HG02885 (cell line): ENCODE measurements at regions not wholly inside any gene's neighbourhood (a gene's known extent, or its start where the extent isn't known, plus 50 kb on each side); places are given as distances from the start of the nearest gene placed in this dataset.
A peak's percentile ranks its signal among the peaks of the same experiment; 100 is the strongest.

Experiments
- ATAC-seq: cut with Tn5 transposase; IDR thresholded peaks from one replicate; pipeline ENCODE4 v1.9.1; 2021; ENCODE audit warnings: mild to moderate bottlenecking; ENCODE audit not compliant: unreplicated experiment, poor library complexity

DNA sequence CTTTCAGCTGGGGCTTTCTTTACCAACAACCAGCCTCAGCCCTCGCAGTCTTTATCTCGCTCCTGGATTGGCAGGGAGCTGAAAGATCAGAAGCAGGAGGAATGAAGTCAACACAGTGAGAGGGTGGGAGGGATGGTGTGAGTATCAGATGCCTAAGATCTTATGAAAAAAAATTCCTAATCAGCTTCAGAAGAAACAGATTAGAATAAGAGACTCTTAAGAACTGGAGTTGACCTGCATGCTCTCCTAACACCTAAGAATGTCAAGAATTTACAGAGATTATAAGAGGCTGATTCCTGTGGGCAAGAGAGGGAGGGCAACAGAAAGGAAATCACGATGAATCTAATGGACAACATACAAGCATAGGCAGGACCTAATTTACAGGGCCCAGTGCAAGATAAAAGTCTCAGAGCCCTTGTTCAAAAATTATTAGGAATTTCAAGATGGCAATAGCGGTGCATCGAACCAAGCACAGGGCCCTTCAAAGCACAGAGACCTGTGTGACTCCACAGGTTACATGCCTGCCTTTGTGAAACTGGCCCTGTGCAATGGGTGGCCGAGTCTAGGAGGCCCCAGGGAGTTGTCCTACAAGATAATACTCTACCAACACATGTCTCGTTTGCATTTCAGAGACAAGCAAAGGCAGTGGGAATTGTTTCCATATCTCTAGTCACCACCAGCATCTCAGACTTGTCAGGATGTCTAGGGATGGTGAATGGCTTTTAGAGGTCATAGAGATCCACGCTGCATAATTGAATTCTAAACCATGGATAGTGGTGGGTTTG, 65.3 kb upstream of the PPP2R5A start:
- no peak for ATAC-seq

DNA sequence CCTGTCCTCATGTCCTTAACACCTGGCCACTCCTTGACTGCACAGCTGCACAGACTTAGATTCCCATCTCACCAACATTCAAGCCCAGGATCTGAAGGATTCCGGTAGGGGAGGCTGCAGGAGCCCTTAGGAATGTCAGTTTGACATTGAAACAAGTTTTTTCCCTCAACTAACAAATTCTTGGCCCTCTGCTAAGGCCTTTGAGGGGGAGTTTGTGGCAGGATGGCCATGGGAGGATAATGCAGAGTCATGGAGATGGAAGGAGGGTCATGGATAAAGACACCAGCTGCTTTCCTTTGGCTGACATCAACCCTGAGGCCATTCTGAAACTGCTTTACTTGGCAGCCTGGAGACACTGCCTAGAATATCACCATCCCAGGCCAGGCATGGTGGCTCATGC, 63.4 kb upstream of the PPP2R5A start:
- no peak for ATAC-seq

DNA sequence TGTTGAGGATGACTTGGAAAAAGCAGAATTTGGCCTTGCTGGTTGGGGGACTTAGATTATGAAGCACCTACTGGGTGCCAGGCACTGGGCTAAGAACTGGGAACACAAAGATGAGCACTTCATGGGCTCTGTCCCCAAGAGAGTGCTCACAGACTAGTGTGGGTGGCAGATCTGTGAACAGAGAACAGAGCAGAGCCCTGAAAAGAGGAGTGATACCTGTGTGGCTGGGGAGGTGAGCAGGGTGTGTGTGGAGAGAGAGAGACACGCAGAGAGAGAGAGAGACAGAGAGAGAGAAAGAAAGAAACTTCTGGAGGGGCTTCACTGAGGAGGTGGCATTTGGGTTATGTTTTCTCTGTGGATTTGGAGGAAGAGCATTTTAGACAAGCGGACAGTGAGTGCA, 61.1 kb upstream of the PPP2R5A start:
- no peak for ATAC-seq

DNA sequence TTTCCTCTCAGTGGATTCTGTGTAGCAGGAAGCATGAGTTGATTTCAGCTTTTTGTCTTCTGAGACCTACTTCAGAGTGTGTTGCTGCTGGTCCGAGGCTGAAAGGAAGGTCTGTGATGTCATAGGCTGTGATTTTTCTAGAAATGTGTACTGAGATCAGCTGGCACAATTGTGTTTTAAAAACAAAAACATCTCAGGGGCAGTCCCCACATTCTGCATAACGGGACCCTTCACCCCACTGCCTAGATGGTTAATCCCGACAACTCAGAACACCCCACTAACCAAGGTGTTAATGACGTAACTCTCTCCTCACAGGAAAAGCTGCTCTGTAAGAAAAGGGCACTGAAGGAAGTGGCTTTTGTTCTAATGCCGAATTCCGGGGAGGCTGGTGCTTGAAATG, 59.8 kb upstream of the PPP2R5A start:
- peak; percentile 35 for ATAC-seq

DNA sequence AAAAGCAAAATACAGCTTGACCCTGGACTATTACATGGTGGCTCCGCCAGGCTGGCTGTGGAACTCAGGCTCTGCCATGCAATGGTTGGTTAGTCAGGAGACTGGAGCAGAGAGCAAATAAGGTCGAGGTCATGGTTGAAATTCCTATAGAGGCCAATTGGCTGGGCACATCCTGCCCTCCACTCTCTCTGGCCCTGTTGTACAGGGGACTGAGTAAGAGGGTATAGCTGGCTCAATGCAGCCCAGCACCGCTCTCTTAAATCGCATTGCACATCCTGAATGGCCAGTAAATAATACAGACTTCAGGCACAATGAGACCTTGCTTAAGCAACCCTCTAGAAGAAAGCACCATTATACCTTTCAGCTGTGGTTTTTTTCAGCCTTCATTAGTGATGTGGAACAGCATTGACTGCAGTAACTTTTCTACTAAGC, 59.3 kb upstream of the PPP2R5A start:
- ATAC-seq, result peak; percentile 65

DNA sequence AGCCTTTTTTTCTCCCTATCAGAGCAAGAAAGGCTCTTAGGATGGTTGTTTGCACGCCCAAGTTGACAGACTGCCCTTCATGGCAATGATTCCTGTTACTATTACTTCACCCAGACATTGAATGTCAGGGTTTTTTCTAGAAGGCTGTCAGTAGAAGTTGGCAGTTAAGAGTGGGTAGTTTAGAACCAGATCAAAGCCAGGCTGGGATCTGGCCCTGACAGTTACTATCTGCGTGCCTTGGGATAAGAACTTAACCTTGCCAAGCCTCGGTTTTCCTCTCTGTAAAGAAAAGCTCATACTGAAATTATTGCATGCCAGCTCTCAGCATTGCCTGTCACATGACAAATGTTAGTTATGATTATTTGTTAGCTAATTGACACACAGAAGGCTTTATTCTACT, 58.7 kb upstream of the PPP2R5A start:
- ATAC-seq, result no peak

DNA sequence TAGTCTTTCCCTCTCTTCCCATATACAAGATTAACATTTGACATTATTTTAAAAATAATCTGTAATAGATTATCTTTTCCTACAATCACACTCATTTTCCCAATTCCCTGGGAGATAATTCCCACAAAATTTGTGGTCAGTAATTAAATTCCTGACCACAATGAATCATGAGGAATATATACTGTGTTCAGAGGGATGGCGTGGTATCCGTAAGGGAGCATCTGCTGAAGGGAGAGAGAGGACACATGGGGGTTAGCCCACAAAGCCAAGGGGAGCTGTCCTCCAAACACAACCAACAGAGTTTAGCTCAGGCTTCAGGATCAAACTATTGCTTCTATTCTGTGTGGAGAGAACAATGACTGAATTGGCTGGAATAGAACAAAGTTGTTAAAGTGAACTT, 57.1 kb upstream of the PPP2R5A start:
- no peak for ATAC-seq

DNA sequence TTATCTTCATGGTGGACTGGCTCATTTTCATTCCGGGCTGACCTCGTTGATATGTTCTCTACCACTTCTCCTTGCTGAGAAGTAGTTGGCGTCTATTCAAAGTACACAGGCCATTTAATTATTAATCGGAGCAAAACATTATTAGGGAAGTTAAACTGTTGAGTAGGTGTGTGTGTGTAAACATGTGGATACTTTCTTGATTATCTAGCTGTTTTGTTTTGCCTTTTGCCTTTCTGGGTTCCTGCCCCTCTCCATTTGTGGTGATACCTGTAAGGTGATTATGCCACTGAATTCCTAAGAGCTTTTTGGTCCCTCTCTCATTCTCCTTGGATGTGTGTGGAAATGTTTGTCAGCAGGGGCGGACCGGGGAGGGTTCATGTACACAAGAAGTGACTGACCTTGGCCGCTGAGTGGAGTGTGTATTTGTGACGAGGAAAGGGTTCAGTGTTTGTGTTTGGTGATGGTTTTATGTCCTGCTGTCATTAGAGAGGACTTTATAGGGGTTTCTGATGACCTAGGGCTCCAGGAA, 56.6 kb upstream of the PPP2R5A start:
- no peak for ATAC-seq

DNA sequence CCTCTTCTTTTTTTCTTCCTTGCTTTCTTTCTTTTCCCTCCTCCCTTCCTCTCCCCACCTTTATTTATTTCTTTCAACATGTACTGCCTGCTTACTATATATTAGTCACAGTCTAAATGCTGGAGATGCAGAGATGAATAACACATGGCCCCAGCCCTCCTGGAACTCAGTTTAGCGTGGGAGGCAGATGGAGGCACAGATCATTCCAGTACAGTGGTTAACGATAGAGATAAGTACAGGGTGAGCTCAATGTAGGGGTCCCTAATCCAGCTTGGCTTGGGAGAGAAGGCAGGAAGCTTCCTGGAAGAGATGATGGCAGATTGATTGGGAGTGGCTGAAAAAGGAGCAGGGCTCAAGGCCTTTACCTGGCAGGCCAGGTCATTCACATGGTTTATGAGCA, 55.6 kb upstream of the PPP2R5A start:
- no peak for ATAC-seq

DNA sequence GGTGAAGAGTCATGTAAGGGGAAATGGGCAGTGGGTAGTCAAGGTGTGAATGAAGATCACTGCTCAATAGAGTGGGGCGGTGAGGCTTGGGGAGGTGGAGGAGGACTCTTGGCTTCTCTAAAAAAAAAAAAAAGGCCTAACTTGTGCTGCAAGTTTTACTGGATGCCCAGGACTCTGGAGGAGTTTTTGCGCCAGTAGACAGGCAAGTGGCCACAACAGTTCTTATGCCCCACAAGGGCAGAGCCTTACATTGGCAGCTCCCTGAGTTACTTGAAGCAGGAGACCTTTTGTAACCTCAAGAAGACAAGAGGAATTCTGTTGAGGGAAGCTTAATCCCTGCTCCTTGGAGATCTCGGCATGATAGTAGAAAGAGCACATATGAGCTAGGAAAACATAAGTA, 54.9 kb upstream of the PPP2R5A start:
- ATAC-seq, result no peak

DNA sequence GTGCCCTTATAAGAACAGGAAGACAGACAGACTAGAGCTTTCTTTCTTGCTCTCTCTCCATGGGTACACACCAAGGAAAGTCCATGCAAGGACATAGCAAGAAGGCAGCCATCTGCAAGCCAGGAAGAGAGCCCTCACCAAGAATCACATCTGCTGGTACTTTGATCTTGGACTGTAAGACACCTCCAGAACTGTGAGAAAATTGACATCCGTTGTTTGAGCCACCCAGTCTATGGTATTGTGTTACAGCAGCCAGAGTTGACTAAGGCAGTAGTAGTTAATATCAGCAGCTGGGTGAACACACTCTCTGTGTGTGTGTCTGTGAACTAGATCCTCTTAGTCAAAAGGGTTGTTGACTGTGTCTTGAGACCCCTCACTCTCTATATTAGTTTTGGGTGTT, 53.8 kb upstream of the PPP2R5A start:
- no peak for ATAC-seq

DNA sequence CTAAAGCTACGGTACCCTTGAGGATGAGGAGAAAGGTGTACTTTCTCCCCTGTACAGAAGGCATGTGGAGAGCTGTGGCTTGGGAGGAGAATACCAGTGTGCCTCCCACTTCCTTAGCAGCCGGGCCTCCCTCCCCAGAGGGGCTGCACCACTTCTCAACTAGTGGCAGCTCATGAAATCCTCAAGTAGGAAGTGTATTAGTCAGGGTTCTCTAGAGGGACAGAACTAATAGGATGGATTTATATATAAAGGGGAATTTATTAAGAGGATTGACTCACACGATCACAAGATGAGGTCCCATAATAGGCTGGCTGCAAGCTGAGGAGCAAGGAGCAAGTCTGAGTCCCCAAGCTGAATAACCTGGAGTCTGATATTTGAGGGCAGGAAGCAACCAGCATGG, 53.1 kb upstream of the PPP2R5A start:
- ATAC-seq, result no peak

DNA sequence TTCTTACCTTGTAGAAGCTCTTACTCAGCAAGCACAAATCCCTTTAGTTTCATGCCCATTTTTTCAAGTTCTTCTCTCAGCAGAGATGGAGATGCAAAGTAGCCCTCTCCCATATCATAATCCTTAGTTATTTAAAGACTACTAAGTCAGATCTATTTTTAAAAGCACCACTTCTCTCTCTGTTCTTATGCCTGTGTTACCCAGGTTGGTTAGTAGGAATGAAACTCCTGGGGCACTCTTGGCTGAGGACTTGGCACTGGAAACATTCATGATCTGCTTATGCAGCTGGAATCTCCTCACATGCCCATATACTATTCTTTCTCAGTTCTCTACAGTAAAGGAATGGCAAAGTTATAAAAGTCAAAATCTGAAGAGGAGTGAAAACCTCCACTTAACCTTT, 51.9 kb upstream of the PPP2R5A start:
- ATAC-seq, result no peak

DNA sequence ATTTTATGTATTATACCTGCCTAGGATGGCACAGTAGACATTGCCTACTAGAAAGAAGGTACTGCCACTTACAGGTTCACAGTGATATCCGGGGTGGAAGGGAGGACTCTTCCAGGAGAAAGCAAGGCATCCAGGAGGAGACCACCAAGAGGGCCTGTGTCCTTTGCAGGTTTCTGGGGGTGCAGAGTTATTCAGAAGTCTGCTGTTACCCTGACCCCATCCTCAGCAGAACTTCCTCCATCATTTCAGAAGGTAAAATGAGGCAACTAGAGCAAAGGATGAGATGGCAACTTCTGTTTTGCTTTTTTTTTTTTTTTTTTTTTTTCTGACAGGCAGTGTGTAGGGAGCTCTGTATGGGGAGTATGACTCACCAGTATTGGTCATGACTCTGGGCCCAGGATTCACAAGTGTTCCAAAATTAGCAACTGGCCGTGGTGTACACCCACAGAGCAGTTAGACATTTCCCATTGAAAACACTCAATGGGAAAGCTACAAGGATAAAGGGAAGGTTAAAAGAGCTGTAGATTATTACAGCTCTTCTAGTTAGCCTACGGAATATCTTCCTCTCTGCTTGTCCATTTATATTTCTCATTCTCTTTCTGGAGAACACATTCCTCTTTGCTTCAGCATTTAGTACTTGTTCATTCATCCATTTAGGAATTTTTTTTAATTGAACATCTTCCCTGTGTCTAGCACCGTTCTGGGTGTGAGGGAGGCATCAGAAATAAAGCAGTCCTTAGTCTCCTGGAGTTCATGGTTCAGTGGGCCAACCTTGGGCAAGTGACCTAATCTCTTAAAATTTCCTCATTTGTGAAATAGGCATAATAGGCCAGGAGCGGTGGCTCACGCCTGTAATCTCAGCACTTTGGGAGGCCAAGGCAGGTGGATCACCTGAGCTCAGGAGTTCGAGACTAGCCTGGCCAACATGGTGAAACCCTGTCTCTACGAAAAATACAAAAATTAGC, 50.5 kb upstream of the PPP2R5A start:
- peak; percentile 84 for ATAC-seq
